Keratinocyte (primary cell): ENCODE measurements at regions not wholly inside any gene's neighbourhood (a gene's known extent, or its start where the extent isn't known, plus 50 kb on each side); places are given as distances from the start of the nearest gene placed in this dataset.

Source experiments
- EZH2 ChIP-seq: IDR thresholded peaks from one replicate; pipeline ENCODE4 v1.6.1; 2012; ENCODE audit warnings: inconsistent platforms, mild to moderate bottlenecking, low read length, moderate library complexity
- TF ChIP-seq, protein P1 (sequence below), 3 experiments: IDR thresholded peaks in 1 of 3; conservative IDR thresholded peaks in 1 of 3; optimal IDR thresholded peaks in 1 of 3; 2 replicates in 2 of 3; 3 replicates in 1 of 3; pipeline versions ENCODE3 to v1.5.1; 2011; ENCODE audit warnings: low read length in 3 of 3, mild to moderate bottlenecking in 3 of 3, moderate library complexity in 2 of 3, control low read depth in 1 of 3, inconsistent platforms in 1 of 3; ENCODE audit not compliant: insufficient read depth in 2 of 3; ENCODE audit errors: extremely low read depth in 1 of 3

GRCh38 chr14:83096092-83096491, 1562.4 kb upstream of the SEL1L start:
- TF ChIP-seq, protein P1, sequence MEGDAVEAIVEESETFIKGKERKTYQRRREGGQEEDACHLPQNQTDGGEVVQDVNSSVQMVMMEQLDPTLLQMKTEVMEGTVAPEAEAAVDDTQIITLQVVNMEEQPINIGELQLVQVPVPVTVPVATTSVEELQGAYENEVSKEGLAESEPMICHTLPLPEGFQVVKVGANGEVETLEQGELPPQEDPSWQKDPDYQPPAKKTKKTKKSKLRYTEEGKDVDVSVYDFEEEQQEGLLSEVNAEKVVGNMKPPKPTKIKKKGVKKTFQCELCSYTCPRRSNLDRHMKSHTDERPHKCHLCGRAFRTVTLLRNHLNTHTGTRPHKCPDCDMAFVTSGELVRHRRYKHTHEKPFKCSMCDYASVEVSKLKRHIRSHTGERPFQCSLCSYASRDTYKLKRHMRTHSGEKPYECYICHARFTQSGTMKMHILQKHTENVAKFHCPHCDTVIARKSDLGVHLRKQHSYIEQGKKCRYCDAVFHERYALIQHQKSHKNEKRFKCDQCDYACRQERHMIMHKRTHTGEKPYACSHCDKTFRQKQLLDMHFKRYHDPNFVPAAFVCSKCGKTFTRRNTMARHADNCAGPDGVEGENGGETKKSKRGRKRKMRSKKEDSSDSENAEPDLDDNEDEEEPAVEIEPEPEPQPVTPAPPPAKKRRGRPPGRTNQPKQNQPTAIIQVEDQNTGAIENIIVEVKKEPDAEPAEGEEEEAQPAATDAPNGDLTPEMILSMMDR (optimal IDR thresholded peaks at IDR 0.05 in 1 of 3, IDR thresholded peaks at IDR 0.05 in 1 of 3, conservative IDR thresholded peaks at IDR 0.05 in 1 of 3; ENCODE audit: extremely low read depth in 1 of 3, insufficient read depth in 2 of 3, low read length in 3 of 3), result no peak
- no peak for TF ChIP-seq EZH2
